Calu3 (cell line): ENCODE measurements at regions not wholly inside any gene's neighbourhood (a gene's known extent, or its start where the extent isn't known, plus 50 kb on each side); places are given as distances from the start of the nearest gene placed in this dataset.
"Not testable (repeated sequence)": the region's sequence is repeated elsewhere in the genome, so short reads cannot be mapped to it uniquely, and the experiment has no call there.

Experiments
- BruUV-seq: library from RNA; stranded (reverse); fragments of 400-500 nt; replicated peaks from 2 replicates; lab custom pipeline; 2021; lab: Mats Ljungman, UMichigan
- CTCF ChIA-PET: fragments of 300-600 bp; sonication (Branson Sonifier 250); formaldehyde crosslinking; loops from one replicate; lab custom pipeline; 2022; ENCODE audit warnings: antibody characterized with exemption; lab: Charles Lee
- DNase-seq: peaks from one replicate; pipeline ENCODE4 v3.0.0; 2022
- H3K27ac Mint-ChIP-seq: one replicate; pipeline ENCODE4 v1.8.0; 2022; ENCODE audit warnings: mixed read lengths; ENCODE audit not compliant: unreplicated experiment
- H3K27me3 Mint-ChIP-seq: one replicate; pipeline ENCODE4 v1.8.0; 2022; ENCODE audit warnings: mixed read lengths; ENCODE audit not compliant: unreplicated experiment
- H3K36me3 Mint-ChIP-seq: one replicate; pipeline ENCODE4 v1.8.0; 2022; ENCODE audit warnings: mild to moderate bottlenecking, moderate library complexity, mixed read lengths; ENCODE audit not compliant: insufficient read depth, unreplicated experiment
- H3K4me1 Mint-ChIP-seq: one replicate; pipeline ENCODE4 v1.8.0; 2022; ENCODE audit warnings: mild to moderate bottlenecking, low read depth, mixed read lengths; ENCODE audit not compliant: unreplicated experiment
- H3K4me3 Mint-ChIP-seq: one replicate; pipeline ENCODE4 v1.8.0; 2022; ENCODE audit warnings: mild to moderate bottlenecking, low read depth, moderate library complexity, mixed read lengths; ENCODE audit not compliant: unreplicated experiment
- H3K9me3 Mint-ChIP-seq: one replicate; pipeline ENCODE4 v1.8.0; 2022; ENCODE audit warnings: low read depth, mixed read lengths; ENCODE audit not compliant: unreplicated experiment
- intact Hi-C: fragments of 100-400 bp; cut with micrococcal nuclease; formaldehyde crosslinking; loops from one replicate; pipeline ENCODE4 v1.10.0; 2022; ENCODE audit not compliant: unreplicated experiment
- TF ChIP-seq, protein P1 (sequence below): fragments of 200-600 bp; IDR thresholded peaks from one replicate; pipeline ENCODE4 v1.8.0; 2022; ENCODE audit warnings: antibody characterized with exemption; ENCODE audit not compliant: unreplicated experiment

GRCh38 chr16:87123356-87124001 lies 193.7 kb downstream of the C16orf95 start:
- no peak for DNase-seq
- TF ChIP-seq, protein P1, sequence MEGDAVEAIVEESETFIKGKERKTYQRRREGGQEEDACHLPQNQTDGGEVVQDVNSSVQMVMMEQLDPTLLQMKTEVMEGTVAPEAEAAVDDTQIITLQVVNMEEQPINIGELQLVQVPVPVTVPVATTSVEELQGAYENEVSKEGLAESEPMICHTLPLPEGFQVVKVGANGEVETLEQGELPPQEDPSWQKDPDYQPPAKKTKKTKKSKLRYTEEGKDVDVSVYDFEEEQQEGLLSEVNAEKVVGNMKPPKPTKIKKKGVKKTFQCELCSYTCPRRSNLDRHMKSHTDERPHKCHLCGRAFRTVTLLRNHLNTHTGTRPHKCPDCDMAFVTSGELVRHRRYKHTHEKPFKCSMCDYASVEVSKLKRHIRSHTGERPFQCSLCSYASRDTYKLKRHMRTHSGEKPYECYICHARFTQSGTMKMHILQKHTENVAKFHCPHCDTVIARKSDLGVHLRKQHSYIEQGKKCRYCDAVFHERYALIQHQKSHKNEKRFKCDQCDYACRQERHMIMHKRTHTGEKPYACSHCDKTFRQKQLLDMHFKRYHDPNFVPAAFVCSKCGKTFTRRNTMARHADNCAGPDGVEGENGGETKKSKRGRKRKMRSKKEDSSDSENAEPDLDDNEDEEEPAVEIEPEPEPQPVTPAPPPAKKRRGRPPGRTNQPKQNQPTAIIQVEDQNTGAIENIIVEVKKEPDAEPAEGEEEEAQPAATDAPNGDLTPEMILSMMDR: no peak
- Mint-ChIP-seq H3K36me3 (no peaks in the 10 kb centered on the region), H3K27me3 (peaks cover 43% of the 10 kb centered on the region), H3K27ac (no peak overlapping the region), H3K4me1 (no peaks in the 10 kb centered on the region), H3K9me3 (no peaks in the 10 kb centered on the region), H3K4me3 (no peak overlapping the region)
- intact Hi-C loops: no loop called here
- CTCF ChIA-PET: no interaction called here
- no TSS peak for BruUV-seq

DNA sequence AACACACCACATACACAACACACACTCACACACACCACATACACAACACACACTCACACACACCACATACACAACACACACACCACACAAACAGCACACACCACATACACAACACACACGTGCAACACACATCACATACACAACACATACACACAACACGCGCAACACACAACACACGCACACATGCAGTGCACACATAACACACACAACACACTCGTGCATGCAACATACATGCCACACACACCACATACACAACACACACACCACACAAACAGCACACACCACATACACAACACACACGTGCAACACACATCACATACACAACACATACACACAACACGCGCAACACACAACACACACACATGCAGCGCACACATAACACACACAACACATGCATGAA lies 192.8 kb downstream of the C16orf95 start:
- DNase-seq, H3K4me3 Mint-ChIP-seq, H3K4me1 Mint-ChIP-seq, H3K27ac Mint-ChIP-seq, intact Hi-C loops, BruUV-seq, CTCF ChIA-PET, H3K36me3 Mint-ChIP-seq, H3K9me3 Mint-ChIP-seq: not testable (repeated sequence)
- H3K27me3 Mint-ChIP-seq: peaks cover 43% of the 10 kb centered on the region

DNA sequence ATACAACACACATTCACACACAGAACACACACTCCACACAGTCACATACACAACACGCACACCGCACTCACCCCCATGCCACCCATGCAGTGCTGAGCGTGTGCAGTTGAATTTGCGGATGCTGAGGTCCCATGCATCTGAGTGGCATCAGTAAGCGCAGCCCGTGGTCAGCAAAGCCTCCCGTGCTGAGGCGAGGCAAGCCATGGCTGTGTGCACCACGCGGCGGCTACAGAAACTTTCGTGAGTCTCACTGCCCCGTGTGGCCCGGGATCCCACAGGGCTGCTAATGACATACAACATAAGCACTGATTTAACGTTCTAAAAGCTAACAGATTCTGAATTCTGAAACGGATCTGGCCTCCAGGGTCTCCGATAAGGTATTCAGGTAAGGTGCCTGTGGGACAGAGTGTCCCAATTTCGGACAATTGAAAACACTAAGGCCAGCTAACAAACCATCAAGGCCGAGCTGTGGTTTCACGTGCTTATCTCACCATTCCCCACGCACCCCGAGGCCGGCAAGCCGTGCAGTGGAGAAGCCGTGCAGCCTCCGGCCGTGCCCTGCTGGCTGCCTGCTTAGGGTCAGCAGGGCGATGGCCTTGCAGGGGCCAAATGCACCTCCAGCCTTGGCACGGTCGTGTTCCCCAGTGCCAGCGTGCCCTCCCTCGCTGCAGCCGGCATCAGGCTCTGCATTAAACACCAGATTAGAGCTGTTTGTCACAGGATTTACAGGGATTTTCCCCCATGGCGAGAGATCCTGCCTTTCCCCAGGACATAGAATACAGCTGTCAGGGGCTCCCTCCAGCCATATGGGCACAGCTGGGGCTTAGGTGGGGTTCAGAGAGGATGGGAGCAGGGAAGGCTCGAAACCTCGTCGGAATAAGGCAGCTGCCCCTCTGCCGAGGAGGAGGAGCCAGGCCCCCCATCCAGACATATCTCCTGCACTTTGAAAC lies 191.7 kb downstream of the C16orf95 start:
- no TSS peak for BruUV-seq
- Mint-ChIP-seq H3K4me3 (no peak overlapping the region), H3K36me3 (no peaks in the 10 kb centered on the region), H3K9me3 (peaks cover 2% of the 10 kb centered on the region), H3K4me1 (no peaks in the 10 kb centered on the region), H3K27ac (no peak overlapping the region), H3K27me3 (peaks cover 42% of the 10 kb centered on the region)
- CTCF ChIA-PET: no interaction called here
- intact Hi-C loops: no loop called here
- no peak for DNase-seq
- TF ChIP-seq, protein P1: no peak

DNA sequence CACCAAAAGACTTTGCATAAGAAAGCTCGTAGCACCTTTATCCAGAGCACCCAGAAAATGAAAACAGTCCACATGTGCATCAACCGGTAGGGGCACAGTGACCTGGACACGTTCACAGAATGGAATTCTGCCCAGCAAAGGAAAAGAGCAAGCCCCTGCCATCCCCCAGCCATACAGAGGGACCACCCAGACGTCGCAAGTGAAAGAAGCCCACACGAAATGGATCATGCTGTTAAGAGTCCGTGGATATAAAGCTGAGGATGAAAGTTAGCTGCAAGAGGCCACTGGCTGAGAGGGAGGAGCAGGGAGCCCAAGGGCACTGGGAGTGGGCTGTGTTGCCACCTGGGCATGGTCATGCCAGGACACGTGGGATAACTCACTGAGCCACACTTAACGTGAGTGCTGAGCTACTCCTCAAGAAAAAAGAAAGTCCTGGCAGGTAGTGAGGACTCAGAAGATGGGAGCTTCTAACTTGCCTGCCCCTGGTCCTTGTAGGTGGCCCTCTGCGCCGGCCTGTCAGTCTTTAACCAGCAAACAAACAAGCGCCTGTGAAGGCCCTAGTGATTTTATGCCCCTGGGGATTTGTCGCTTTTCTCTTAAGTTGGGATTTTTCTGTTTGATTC lies 190.7 kb downstream of the C16orf95 start:
- Mint-ChIP-seq H3K9me3 (peaks cover 2% of the 10 kb centered on the region), H3K4me3 (no peak overlapping the region), H3K27ac (no peak overlapping the region), H3K36me3 (no peaks in the 10 kb centered on the region), H3K27me3 (peaks cover 41% of the 10 kb centered on the region), H3K4me1 (no peaks in the 10 kb centered on the region)
- TF ChIP-seq, protein P1: no peak
- no TSS peak for BruUV-seq
- CTCF ChIA-PET: no interaction called here
- DNase-seq: no peak
- intact Hi-C loops: no loop called here
